Heart right ventricle (tissue), 16 donors: ENCODE measurements at regions not wholly inside any gene's neighbourhood (a gene's known extent, or its start where the extent isn't known, plus 50 kb on each side); places are given as distances from the start of the nearest gene placed in this dataset.

Experiments used
- ATAC-seq, 8 donors: fragments of 200-7000 bp; cut with Tn5 transposase; one replicate each; pipeline ENCODE4 v1.9.1; 2020; ENCODE audit warnings: mild to moderate bottlenecking in 8 of 8, moderate library complexity in 8 of 8, moderate number of reproducible peaks in 1 of 8
- DNase-seq, 2 donors: peaks; one replicate each; pipeline ENCODE4 v3.0.0-alpha.2; 2020
- H3K27ac ChIP-seq, 10 donors: fragments of 200-600 bp; sonication (generic) in 2 of 10; one replicate each; pipeline versions ENCODE4 v1.5.0 to v1.8.0; 2020 to 2022; ENCODE audit warnings: mild to moderate bottlenecking in 3 of 10
- H3K27me3 ChIP-seq, 7 donors: fragments of 200-600 bp; one replicate each; pipeline ENCODE4 v1.8.0; 2021 to 2022; ENCODE audit warnings: mild to moderate bottlenecking in 2 of 7
- H3K36me3 ChIP-seq, 9 donors: fragments of 200-600 bp; sonication (generic) in 1 of 9; one replicate each; pipeline versions ENCODE4 v1.5.0 to v1.8.0; 2020 to 2022; ENCODE audit warnings: mild to moderate bottlenecking in 2 of 9
- H3K4me1 ChIP-seq, 9 donors: fragments of 200-600 bp; sonication (generic) in 1 of 9; one replicate each; pipeline versions ENCODE4 v1.5.0 to v1.8.0; 2020 to 2022; ENCODE audit warnings: mild to moderate bottlenecking in 4 of 9
- H3K4me3 ChIP-seq, 10 donors: fragments of 200-600 bp; sonication (generic) in 2 of 10; one replicate each; pipeline versions ENCODE4 v1.5.0 to v1.8.0; 2020 to 2022; ENCODE audit warnings: mild to moderate bottlenecking in 7 of 10, moderate library complexity in 2 of 10
- H3K9me3 ChIP-seq, 11 donors: fragments of 200-600 bp in 10 of 11; sonication (generic) in 2 of 11; one replicate each; pipeline versions ENCODE4 v1.5.0 to v1.8.0; 2013 to 2022; ENCODE audit warnings: mild to moderate bottlenecking in 2 of 11, control low read depth in 1 of 11, moderate library complexity in 1 of 11
- CTCF ChIP-seq, 9 donors: fragments of 200-600 bp; sonication (generic) in 2 of 9; IDR thresholded peaks; one replicate each; pipeline versions ENCODE4 v1.5.0 to v1.8.0; 2021 to 2022; ENCODE audit warnings: antibody characterized with exemption in 9 of 9, mild to moderate bottlenecking in 5 of 9, moderate library complexity in 1 of 9
- WGBS, 2 donors: extraction: QIAGEN DNeasy Blood & Tissue Kit; methylation state at CpG; one replicate each; pipeline ENCODE4 v1.1.7; 2013; ENCODE audit warnings: inconsistent platforms in 1 of 2; 5-methylcytosine and 5-hydroxymethylcytosine counted together
- intact Hi-C, 10 donors: fragments of 100-400 bp; cut with DNase I; formaldehyde crosslinking; loops; one replicate each; pipeline versions ENCODE4 v1.11.1 to v1.14.2; 2022
- donor health status: Arrhythmogenic right ventricular cardiomyopathy.
- donor health status: ischemic (EF 13 %, LVEDD 7.1; RV severe dilation, severe dysfunction).
- donor health status: healthy with polysubstance abuse.
- donor health status: DM: no; HTN: yes; CAD: no.
- donor health status: DM: no; HTN: no; CAD: no.
- donor health status: ischemic (EF 25% LVEDD 6.9; RV normal size, moderate dysfunction).
- donor health status: ischemic (EF 25% LVEDD 5.7; RV mildly dilated, moderate dysfunction).
- donor health status: healthy.
- donor health status: DM: yes; HTN: yes; CAD: no.
- donor health status: Ischemic cardiomyopathy.
- donor health status: ischemic (EF 35%, LVEDD 5.7; RV mildly dilated, moderate dysfunction).
- donor health status: nonischemic (EF 11% LVEDD 7.7; RV severe dilation, severe dysfunction).
- donor health status: DM: yes; HTN: yes; CAD: no.
- donor health status: PGD.
- donor health status: ischemic (EF 29% LVEDD 5.4; RV normal size, mild dysfunction).
- donor health status: nonischemic (EF 23%, LVEDD 6.1; RV moderate dilation, normal function).

- 66 to 83% methylated on average over 1 of the region's 1 CpG for WGBS, 2 donors
- Histone ChIP-seq H3K27me3 (no peaks in the 10 kb centered on the region), H3K36me3 (no peaks in the 10 kb centered on the region), H3K4me3 (peak overlapping the region in 5 of 10 donors; percentile 48 to 58 (median 51)), H3K4me1 (peaks cover 0 to 35% (median 16%) of the 10 kb centered on the region in 9 donors), H3K9me3 (peaks cover 0 to 5% (median 0%) of the 10 kb centered on the region in 11 donors), H3K27ac (peak overlapping the region in 5 of 10 donors; percentile 25 to 87 (median 48))
- intact Hi-C loops, result loop anchor here in 7 of 10 donors (5.0 to 10.0 kb wide), 9 partner anchors 77 to 1581 kb away; partner anchors contain the start of genes BRINP1 (in 2 of the 7) and TLR4 (in 2 of the 7)
- ATAC-seq (peak in 6 of 8 donors; percentile 32 to 61 (median 56)), DNase-seq (no peak)
- TF ChIP-seq CTCF (IDR thresholded peaks at IDR 0.05), result no peak
Observed at GRCh38 chr9:117783828-117784227, 79.6 kb downstream of the TLR4 start.

GRCh38 chr9:117784996-117785395 lies 80.8 kb downstream of the TLR4 start:
- intact Hi-C loops, result loop anchor here in 7 of 10 donors (5.0 to 10.0 kb wide), 9 partner anchors 78 to 1580 kb away; partner anchors contain the start of genes BRINP1 (in 2 of the 7) and TLR4 (in 2 of the 7)
- H3K36me3 ChIP-seq, result no peaks in the 10 kb centered on the region
- TF ChIP-seq CTCF (IDR thresholded peaks at IDR 0.05), result no peak
- H3K27me3 ChIP-seq, result no peaks in the 10 kb centered on the region
- H3K9me3 ChIP-seq, result peaks cover 0 to 5% (median 0%) of the 10 kb centered on the region in 11 donors
- 27 to 31% methylated on average over 1 of the region's 1 CpG for WGBS, 2 donors
- H3K4me3 ChIP-seq, result no peak overlapping the region
- H3K4me1 ChIP-seq, result peaks cover 0 to 24% (median 7%) of the 10 kb centered on the region in 9 donors
- ATAC-seq (no peak), DNase-seq (no peak)
- no peak overlapping the region for H3K27ac ChIP-seq

GRCh38 chr9:117787746-117788145 lies 83.5 kb downstream of the TLR4 start:
- Histone ChIP-seq H3K27ac (no peak overlapping the region), H3K4me1 (peaks cover 0 to 15% (median 7%) of the 10 kb centered on the region in 9 donors), H3K4me3 (no peak overlapping the region), H3K36me3 (no peaks in the 10 kb centered on the region), H3K9me3 (peaks cover 0 to 12% (median 0%) of the 10 kb centered on the region in 11 donors), H3K27me3 (no peaks in the 10 kb centered on the region)
- no peak for DNase-seq
- no peak for TF ChIP-seq CTCF (IDR thresholded peaks at IDR 0.05)
- ATAC-seq, result no peak
- WGBS, 2 donors, result 70 to 90% methylated on average over 3 of the region's 3 CpGs
- intact Hi-C loops, result loop anchor here in 6 of 10 donors (10.0 kb wide), 6 partner anchors 83 to 1577 kb away; partner anchors contain the start of genes BRINP1 (in 2 of the 6) and TLR4 (in 2 of the 6)

GRCh38 chr9:117795271-117795670 lies 91.1 kb downstream of the TLR4 start:
- Histone ChIP-seq H3K4me3 (no peak overlapping the region), H3K27ac (no peak overlapping the region), H3K9me3 (peaks cover 0 to 12% (median 0%) of the 10 kb centered on the region in 11 donors), H3K4me1 (no peaks in the 10 kb centered on the region), H3K36me3 (no peaks in the 10 kb centered on the region), H3K27me3 (peaks cover 0 to 2% (median 0%) of the 10 kb centered on the region in 7 donors)
- intact Hi-C loops, result no loop called here
- no peak for ATAC-seq
- no peak for DNase-seq
- no peak for TF ChIP-seq CTCF (IDR thresholded peaks at IDR 0.05)
